Suprapubic skin (tissue), 3 donors: ENCODE measurements at regions not wholly inside any gene's neighbourhood (a gene's known extent, or its start where the extent isn't known, plus 50 kb on each side); places are given as distances from the start of the nearest gene placed in this dataset.

ENCODE experiments used
- CTCF ChIP-seq, 2 donors: fragments of 200-600 bp in 1 of 2; fragments of 450-650 bp in 1 of 2; sonication (generic) in 1 of 2; IDR thresholded peaks; one replicate each; pipeline ENCODE4 v1.5.1; 2016 to 2019; ENCODE audit warnings: antibody characterized with exemption in 2 of 2, mild to moderate bottlenecking in 1 of 2, moderate library complexity in 1 of 2
- POLR2A ChIP-seq, 2 donors: fragments of 450-650 bp; IDR thresholded peaks; one replicate each; pipeline ENCODE4 v1.6.1; 2017; ENCODE audit warnings: antibody characterized with exemption in 2 of 2, mild to moderate bottlenecking in 2 of 2, moderate library complexity in 2 of 2

- TF ChIP-seq POLR2A (IDR thresholded peaks at IDR 0.05) (no peak), CTCF (IDR thresholded peaks at IDR 0.05) (no peak)
Observed at GRCh38 chr5:103466495-103466894, 96.1 kb downstream of the NUDT12 start.
